ENCODE measurements at regions not wholly inside any gene's neighbourhood (a gene's known extent, or its start where the extent isn't known, plus 50 kb on each side); places are given as distances from the start of the nearest gene placed in this dataset.

- TF ChIP-seq POLR2A (IDR thresholded peaks at IDR 0.05) (no peak), CTCF (IDR thresholded peaks at IDR 0.05) (no peak)
Observed at GRCh38 chr6:105988812-105989577, 97.1 kb upstream of the PRDM1 start.

All from thyroid gland (tissue), 4 donors.